Tibial nerve (tissue), 4 donors: ENCODE measurements at regions not wholly inside any gene's neighbourhood (a gene's known extent, or its start where the extent isn't known, plus 50 kb on each side); places are given as distances from the start of the nearest gene placed in this dataset.

ENCODE experiments used
- EP300 ChIP-seq, 2 donors: sonication (generic); formaldehyde crosslinking; IDR thresholded peaks; one replicate each; pipeline ENCODE4 v1.6.1; 2017; ENCODE audit warnings: antibody characterized with exemption in 2 of 2, mild to moderate bottlenecking in 1 of 2
- TF ChIP-seq, protein P1 (sequence below), 5 experiments: fragments of 200-600 bp in 3 of 5; fragments of 450-650 bp in 2 of 5; sonication (generic) in 3 of 5; IDR thresholded peaks; one replicate each; pipeline ENCODE4 v1.5.1; 2016 to 2019; ENCODE audit warnings: antibody characterized with exemption in 5 of 5, mild to moderate bottlenecking in 3 of 5, moderate library complexity in 2 of 5

- TF ChIP-seq, protein P1, sequence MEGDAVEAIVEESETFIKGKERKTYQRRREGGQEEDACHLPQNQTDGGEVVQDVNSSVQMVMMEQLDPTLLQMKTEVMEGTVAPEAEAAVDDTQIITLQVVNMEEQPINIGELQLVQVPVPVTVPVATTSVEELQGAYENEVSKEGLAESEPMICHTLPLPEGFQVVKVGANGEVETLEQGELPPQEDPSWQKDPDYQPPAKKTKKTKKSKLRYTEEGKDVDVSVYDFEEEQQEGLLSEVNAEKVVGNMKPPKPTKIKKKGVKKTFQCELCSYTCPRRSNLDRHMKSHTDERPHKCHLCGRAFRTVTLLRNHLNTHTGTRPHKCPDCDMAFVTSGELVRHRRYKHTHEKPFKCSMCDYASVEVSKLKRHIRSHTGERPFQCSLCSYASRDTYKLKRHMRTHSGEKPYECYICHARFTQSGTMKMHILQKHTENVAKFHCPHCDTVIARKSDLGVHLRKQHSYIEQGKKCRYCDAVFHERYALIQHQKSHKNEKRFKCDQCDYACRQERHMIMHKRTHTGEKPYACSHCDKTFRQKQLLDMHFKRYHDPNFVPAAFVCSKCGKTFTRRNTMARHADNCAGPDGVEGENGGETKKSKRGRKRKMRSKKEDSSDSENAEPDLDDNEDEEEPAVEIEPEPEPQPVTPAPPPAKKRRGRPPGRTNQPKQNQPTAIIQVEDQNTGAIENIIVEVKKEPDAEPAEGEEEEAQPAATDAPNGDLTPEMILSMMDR (IDR thresholded peaks at IDR 0.05): no peak
- TF ChIP-seq EP300 (IDR thresholded peaks at IDR 0.05): no peak
Observed at GRCh38 chr21:33977017-33977720, 61.6 kb upstream of the ATP5PO start.
